GM19023 (cell line): ENCODE measurements at regions not wholly inside any gene's neighbourhood (a gene's known extent, or its start where the extent isn't known, plus 50 kb on each side); places are given as distances from the start of the nearest gene placed in this dataset.

Experiments used
- ATAC-seq: cut with Tn5 transposase; IDR thresholded peaks from one replicate; pipeline ENCODE4 v1.9.1; 2021; ENCODE audit warnings: mild to moderate bottlenecking, moderate library complexity; ENCODE audit not compliant: unreplicated experiment

DNA sequence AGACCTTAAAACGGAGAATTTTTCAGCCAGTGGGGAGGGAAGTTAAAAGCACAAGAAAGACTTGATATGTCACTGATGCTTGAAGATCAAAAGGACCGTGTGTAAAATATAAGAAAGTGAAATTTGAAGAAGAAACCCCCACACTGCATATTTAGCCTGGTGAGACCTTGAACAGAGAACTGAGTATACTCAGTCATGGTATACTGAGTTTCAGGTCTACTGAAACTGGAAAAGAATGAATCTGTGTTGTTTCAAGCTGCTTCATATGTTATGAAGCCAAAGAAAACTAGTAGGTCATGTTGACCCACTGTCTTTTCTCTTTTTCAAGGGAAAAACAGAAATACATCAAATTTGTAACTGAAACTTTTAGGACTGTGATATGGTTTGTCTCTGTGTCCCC lies 443.8 kb upstream of the GJE1 start:
- no peak for ATAC-seq

- no peak for ATAC-seq
Measured at GRCh38 chr6:141685416-141685815, 447.3 kb upstream of the GJE1 start.

- no peak for ATAC-seq
Measured at GRCh38 chr6:141682391-141682790, 450.3 kb upstream of the GJE1 start.

- ATAC-seq = no peak
Measured at GRCh38 chr6:141677598-141678211, 455.0 kb upstream of the GJE1 start.

DNA sequence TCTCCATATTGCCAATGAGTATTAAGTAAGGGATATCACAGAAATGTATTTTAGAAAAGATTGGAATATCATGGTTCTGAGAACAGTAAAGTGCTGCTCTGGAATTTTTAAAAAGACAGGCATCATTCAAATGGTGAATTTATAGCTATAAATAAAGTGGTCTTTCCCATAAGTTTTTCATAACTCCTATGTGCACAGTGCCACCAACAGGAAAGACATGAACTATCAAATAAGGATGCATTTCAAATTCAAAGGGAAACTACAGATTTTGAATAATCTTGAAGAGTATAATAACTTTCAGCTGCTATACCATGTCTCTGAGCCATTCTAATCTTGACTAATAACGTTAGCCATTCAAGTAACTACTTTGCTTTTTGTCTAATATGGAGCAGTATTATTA lies 456.8 kb upstream of the GJE1 start:
- ATAC-seq = no peak

DNA sequence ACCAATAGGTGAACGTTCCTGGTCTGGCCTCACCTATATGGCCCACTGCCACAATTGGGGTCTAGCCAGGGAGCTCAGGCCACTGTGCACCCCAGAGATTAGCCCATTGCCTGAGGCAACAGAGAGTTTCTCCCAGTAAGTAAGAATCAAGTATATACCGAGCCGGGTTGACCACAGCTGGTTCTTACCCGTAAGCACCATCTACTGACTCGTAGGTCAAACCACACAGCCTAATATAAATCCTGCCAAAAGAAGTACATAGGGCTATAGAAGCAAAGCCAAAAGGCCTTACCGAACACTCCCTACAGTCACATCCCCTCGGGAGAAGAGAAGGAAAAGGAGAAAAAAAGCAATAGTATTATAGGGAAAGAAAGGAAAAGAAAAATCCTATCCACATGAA lies 463.6 kb upstream of the GJE1 start:
- ATAC-seq = no peak

GRCh38 chr6:141667580-141668309 lies 465.0 kb upstream of the GJE1 start:
- ATAC-seq = no peak

DNA sequence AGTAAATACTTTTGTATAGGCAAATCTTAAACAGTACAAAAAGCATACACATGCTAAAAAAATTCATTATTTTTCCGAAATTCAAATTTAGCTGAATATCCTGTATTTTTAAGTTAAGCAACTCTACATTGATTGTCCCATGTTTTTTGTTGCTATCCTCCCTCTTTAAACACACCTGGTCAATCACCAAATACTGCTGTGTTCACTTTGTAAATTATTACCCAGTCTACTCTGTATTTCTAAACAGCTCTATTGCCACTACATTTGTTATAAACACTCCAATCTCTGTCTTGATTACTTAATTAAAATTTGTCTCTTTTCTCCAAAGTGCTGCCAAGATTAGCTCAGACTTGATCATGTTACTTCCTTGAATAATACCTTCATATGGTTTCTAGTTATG lies 466.5 kb upstream of the GJE1 start:
- ATAC-seq = no peak

DNA sequence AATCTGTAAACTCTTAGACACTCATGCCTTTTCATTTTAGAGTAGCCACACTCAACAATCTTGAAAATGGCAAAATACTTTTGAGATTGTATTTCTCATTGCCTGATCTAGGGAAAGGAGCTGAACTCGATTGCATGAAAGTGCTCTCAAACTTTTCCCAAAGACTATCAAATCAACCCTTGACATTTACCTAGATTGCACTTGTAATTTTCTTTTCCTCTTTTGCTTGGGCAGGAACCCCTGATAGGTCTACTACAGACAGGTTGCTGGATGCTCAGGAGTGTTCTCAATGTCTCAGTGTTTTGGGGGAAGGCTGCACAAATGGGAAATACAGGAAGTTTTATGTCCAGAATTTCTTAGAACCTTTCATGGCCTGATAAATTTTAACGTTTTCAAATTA lies 468.0 kb upstream of the GJE1 start:
- no peak for ATAC-seq

GRCh38 chr6:141659582-141659981 lies 473.1 kb upstream of the GJE1 start:
- no peak for ATAC-seq

GRCh38 chr6:141658696-141659095 lies 474.0 kb upstream of the GJE1 start:
- no peak for ATAC-seq

GRCh38 chr6:141657812-141658211 lies 474.9 kb upstream of the GJE1 start:
- no peak for ATAC-seq

DNA sequence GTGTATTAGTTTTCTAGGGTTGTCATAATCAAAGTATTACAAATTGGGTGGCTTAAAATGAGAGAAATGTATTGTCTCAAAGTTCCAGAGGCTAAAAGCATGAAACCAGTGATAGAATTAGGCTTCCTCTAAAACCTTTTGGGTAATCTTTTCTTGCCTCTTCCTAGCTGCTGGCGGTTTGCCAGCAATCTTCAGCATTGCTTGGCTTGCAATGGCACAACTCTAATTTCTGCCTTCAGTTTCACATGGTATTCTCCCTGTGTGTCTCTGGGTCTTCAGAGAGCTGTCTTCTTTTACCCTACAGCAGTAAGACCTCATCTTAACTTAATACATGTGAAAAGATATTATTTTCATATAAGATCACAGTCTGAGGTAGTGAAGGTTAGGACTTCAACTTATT lies 479.1 kb upstream of the GJE1 start:
- ATAC-seq = no peak

DNA sequence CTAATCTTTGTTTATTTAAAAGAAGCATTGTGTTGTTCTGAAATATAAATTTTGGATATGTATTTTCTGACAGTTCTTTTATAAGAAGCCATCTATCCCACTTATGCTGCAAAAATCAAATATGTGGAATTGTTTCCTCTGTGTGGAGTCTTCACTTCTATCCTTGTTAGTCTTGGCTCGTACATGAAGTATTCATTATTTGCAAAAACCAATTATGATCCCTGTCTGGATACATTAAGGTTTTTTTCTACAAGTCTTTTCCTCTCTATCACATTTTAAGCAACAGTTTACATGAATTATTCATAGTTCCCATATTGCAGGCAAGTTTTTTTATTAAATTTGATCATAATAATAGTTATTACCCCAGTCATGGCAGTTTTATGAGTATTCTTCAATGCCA lies 490.8 kb upstream of the GJE1 start:
- ATAC-seq = no peak

- no peak for ATAC-seq
Measured at GRCh38 chr6:141641406-141641805, 491.3 kb upstream of the GJE1 start.

- ATAC-seq = no peak
Measured at GRCh38 chr6:141635621-141636020, 497.1 kb upstream of the GJE1 start.

DNA sequence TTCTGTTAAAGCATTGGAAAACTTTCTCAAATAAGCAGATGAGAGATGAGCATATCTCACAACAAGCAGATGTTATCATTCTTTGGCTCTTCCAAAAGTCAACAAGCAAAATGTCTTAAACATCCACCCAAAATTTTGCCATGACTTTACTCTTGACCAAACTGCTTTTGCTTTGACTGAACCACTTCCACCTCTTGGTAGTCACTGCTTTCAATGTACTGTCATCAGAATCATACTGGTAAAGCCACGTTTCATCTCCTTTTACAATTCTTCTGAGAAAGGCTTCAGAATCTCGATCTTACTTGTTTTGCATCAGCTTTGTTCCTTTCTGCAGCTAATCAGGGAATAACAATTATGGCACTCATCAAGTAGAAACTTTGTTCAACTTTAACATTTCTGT lies 498.5 kb upstream of the GJE1 start:
- no peak for ATAC-seq

DNA sequence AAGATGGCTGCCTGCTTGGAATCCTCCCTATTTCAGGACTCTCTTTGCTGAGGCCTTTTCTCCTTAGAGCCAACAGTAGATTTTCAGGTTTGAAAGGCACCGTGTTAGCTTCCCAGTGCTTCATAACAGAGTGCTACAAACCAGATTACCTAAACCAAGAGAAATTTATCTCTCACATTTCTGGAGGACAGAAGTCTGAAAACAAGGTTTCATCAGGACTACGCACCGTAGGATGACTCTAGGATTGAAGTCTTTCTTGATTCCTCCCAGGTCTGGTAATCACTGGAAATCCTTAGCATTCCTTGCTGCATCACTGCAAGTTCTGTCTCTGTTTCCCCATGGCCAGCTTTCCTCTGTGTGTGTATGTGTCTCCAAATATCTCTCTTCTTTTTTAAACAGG lies 508.4 kb upstream of the GJE1 start:
- no peak for ATAC-seq

DNA sequence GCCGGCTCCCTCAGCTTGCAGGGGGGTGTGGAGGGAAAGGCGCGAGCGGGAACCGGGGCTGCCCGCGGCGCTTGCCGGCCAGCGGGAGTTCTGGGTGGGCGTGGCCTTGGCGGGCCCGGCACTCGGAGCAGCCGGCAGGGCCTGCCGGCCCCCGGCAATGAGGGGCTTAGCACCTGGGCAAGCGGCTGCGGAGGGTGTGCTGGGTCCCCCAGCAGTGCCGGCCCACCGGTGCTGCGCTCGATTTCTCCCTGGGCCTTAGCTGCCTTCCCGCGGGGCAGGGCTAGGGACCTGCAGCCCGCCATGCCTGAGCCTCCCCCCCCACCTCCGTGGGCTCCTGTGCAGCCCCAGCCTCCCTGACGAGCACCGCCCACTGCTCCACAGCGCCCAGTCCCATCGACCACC lies 514.5 kb upstream of the GJE1 start:
- no peak for ATAC-seq

- ATAC-seq = no peak
Measured at GRCh38 chr6:141610741-141611140, 522.0 kb upstream of the GJE1 start.

- no peak for ATAC-seq
Measured at GRCh38 chr6:141607956-141608355, 524.8 kb upstream of the GJE1 start.

DNA sequence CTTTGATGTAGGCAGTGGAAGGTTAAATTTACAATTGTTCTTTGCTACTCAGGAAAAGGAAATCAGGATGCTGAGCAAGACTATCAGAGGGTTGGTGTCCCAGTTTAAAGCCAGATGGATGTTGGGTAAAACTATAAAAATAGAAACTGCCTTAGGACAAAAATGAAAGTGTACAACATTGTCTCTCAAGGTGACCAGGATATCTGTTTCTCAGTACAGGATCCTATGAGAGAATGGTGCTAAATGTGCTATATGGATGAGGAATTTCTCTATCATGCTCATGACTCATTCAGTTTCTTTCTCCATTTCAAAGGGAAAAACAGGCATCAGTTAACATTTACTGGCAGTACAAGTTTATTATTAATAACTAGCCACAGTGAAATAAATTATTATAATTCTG lies 534.2 kb upstream of the GJE1 start:
- no peak for ATAC-seq

GRCh38 chr6:141594874-141595273 lies 537.9 kb upstream of the GJE1 start:
- ATAC-seq = no peak
